ENCODE measurements at regions not wholly inside any gene's neighbourhood (a gene's known extent, or its start where the extent isn't known, plus 50 kb on each side); places are given as distances from the start of the nearest gene placed in this dataset.

GRCh38 chr5:173774271-173774761 is 113.8 kb upstream of the CPEB4 start (continued):
- TF ChIP-seq CBX5 (CRISPR knock-in tag; IDR thresholded peaks at IDR 0.05; ENCODE audit: borderline replicate concordance) (no peak), ZZZ3 (CRISPR knock-in tag; IDR thresholded peaks at IDR 0.05; ENCODE audit: borderline replicate concordance) (no peak), ZNF619 (CRISPR knock-in tag; IDR thresholded peaks at IDR 0.05) (no peak), KDM5A (IDR thresholded peaks at IDR 0.05; ENCODE audit: borderline replicate concordance, low read length) (no peak), TEAD3 (CRISPR knock-in tag; optimal IDR thresholded peaks at IDR 0.05; ENCODE audit: borderline replicate concordance) (no peak), POLR2AphosphoS5 (IDR thresholded peaks at IDR 0.05; ENCODE audit: low read depth, low read length) (no peak), ZNF749 (CRISPR knock-in tag; IDR thresholded peaks at IDR 0.05; ENCODE audit: borderline replicate concordance) (no peak), ZNF207 (IDR thresholded peaks at IDR 0.05; ENCODE audit: borderline replicate concordance) (no peak), ZNF652 (CRISPR knock-in tag; IDR thresholded peaks at IDR 0.05; ENCODE audit: borderline replicate concordance, low read depth) (no peak), NR2F2 (IDR thresholded peaks at IDR 0.05; ENCODE audit: borderline replicate concordance, low read depth) (no peak), PAF1 (CRISPR knock-in tag; IDR thresholded peaks at IDR 0.05) (no peak)

DNA sequence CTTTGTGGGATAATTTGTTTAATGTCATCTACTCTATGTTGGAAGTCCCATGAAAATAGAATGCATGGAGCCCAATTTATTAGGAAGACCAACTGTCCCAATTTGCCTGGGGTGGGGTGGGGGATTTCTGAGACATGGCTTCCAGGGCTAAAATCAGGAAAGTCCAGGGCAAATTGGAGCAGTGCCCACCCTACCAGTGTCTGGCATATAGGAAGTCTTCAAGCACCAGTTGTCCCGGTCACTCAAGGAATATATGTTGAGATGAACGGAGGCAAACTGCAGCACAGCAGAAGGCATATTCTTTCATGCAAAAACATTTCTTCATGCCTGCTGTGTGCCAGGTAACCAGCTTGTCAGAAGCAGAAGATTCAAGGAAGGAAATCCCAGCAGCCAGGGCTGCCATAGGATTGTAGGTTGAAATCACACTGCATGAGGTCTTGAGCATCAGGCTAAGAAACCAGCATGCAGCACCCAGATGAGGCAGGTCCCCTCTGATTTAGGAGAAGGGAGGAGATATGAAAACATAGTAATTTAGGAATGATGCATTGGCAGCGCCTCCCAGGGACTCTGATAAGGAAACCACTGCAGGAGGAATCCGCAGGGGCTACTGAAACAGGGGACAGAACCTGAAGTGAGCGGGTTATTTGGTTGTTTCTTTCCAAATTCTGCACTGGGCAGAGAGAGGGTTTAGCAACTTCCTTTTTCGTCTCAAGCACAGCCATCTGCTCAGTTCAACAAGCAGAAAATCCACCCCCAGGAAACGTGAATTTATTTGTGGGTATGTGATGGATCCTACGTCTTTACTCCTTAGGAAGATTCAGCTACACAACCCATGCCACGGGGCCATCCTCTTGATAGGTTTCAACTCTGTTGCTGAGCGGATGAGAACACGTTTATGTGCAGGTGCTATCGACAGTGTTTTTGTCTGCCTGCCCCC is 112.6 kb upstream of the CPEB4 start:
- Histone ChIP-seq H3K27ac (ENCODE audit: extremely low read length, insufficient read depth, low read length) (no peak overlapping the region), H3K4me1 (ENCODE audit: insufficient read depth, low read length) (peaks cover 49% of the 10 kb centered on the region), H3K27me3 (ENCODE audit: control insufficient read depth in 1 of 2, insufficient read depth in 2 of 2, low read length in 2 of 2) (no peaks in the 10 kb centered on the region), H3K4me2 (ENCODE audit: low read depth, low read length) (no peak overlapping the region), H3K9ac (ENCODE audit: insufficient read depth, low read depth, low read length) (no peak overlapping the region), H3K4me3 (replicated peaks in 1 of 3; ENCODE audit: insufficient read depth in 1 of 3, low read depth in 2 of 3, low read length in 3 of 3) (no peak overlapping the region), H2AFZ (ENCODE audit: low read length) (no peak overlapping the region), H3K79me2 (ENCODE audit: insufficient read depth, low read length) (no peaks in the 10 kb centered on the region), H3K9me3 (ENCODE audit: low read length) (no peaks in the 10 kb centered on the region), H3K36me3 (replicated peaks in 1 of 2; ENCODE audit: control insufficient read depth in 1 of 2, insufficient read depth in 2 of 2, low read length in 2 of 2) (no peaks in the 10 kb centered on the region), H4K20me1 (ENCODE audit: insufficient read depth, low read length) (no peaks in the 10 kb centered on the region)
- FAIRE-seq (no peak), ATAC-seq (no peak), DNase-seq (ENCODE audit: low spot score) (no peak)
- BruUV-seq (replicated peaks), result no TSS peak
- CTCF ChIA-PET (ENCODE audit: low intra/inter-chr PET ratio, low total read pairs), result no interaction called here
- intact Hi-C loops (cut with micrococcal nuclease; ENCODE audit: unreplicated experiment), result no loop called here
- TF ChIP-seq, protein P1, sequence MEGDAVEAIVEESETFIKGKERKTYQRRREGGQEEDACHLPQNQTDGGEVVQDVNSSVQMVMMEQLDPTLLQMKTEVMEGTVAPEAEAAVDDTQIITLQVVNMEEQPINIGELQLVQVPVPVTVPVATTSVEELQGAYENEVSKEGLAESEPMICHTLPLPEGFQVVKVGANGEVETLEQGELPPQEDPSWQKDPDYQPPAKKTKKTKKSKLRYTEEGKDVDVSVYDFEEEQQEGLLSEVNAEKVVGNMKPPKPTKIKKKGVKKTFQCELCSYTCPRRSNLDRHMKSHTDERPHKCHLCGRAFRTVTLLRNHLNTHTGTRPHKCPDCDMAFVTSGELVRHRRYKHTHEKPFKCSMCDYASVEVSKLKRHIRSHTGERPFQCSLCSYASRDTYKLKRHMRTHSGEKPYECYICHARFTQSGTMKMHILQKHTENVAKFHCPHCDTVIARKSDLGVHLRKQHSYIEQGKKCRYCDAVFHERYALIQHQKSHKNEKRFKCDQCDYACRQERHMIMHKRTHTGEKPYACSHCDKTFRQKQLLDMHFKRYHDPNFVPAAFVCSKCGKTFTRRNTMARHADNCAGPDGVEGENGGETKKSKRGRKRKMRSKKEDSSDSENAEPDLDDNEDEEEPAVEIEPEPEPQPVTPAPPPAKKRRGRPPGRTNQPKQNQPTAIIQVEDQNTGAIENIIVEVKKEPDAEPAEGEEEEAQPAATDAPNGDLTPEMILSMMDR (CRISPR knock-in tag; IDR thresholded peaks at IDR 0.05), result no peak
- no peak for TF ChIP-seq MTF1 (CRISPR knock-in tag; IDR thresholded peaks at IDR 0.05)
- TF ChIP-seq BCL6 (CRISPR knock-in tag; IDR thresholded peaks at IDR 0.05), result no peak
- TF ChIP-seq BRD4 (CRISPR knock-in tag; IDR thresholded peaks at IDR 0.05), result no peak
- TF ChIP-seq NRL (CRISPR knock-in tag; IDR thresholded peaks at IDR 0.05; ENCODE audit: borderline replicate concordance), result no peak
- in situ Hi-C loops (cut with HindIII; ENCODE audit: extremely low pct_ligation_motif_present, low pct_unique_long_range_greater_than_20kb), result no loop called here
- POLR2A ChIA-PET, result interaction anchor here (0.9 to 2.1 kb wide), 2 partner anchors 9 to 130 kb away, joined by 3 to 7 read pairs; no protein-coding TSS in a partner anchor
- 87% methylated on average over 12 of the region's 12 CpGs for WGBS (ENCODE audit: low lambda C conversion rate)

All from HepG2 (cell line).